SK-N-MC (cell line): ENCODE measurements at regions not wholly inside any gene's neighbourhood (a gene's known extent, or its start where the extent isn't known, plus 50 kb on each side); places are given as distances from the start of the nearest gene placed in this dataset.

Source experiments
- DNase-seq: peaks from one replicate; pipeline ENCODE4 v3.0.0-alpha.2; 2011; ENCODE audit warnings: low read depth, low spot score
- H3K27ac ChIP-seq: fragments of 200-600 bp; sonication (generic); 2 replicates; pipeline ENCODE4 v1.5.1; 2016; ENCODE audit warnings: mixed run types
- H3K36me3 ChIP-seq: fragments of 200-600 bp; sonication (generic); 2 replicates; pipeline ENCODE4 v1.6.1; 2017; ENCODE audit warnings: antibody characterized with exemption, low read length, mixed read lengths; ENCODE audit not compliant: insufficient read depth
- H3K4me3 ChIP-seq: fragments of 200-600 bp; sonication (generic); 2 replicates; pipeline ENCODE4 v1.5.1; 2016
- H3K9ac ChIP-seq: fragments of 200-600 bp; sonication (generic); 2 replicates; pipeline ENCODE4 v1.8.0; 2017; ENCODE audit warnings: mixed run types, mixed read lengths; ENCODE audit not compliant: insufficient read length
- H3K9me3 ChIP-seq: fragments of 200-600 bp; sonication (generic); 2 replicates; pipeline ENCODE4 v1.6.1; 2017; ENCODE audit warnings: low read depth, mild to moderate bottlenecking, antibody characterized with exemption, low read length, moderate library complexity, mixed read lengths
- EZH2 ChIP-seq: fragments of 200-600 bp; sonication (generic); IDR thresholded peaks from one replicate; pipeline ENCODE4 v1.6.1; 2017; ENCODE audit warnings: antibody characterized with exemption
- FOXP2 ChIP-seq: optimal IDR thresholded peaks from 2 replicates; pipeline ENCODE3; 2011; ENCODE audit warnings: mild to moderate bottlenecking, moderate library complexity; ENCODE audit not compliant: insufficient read depth; ENCODE audit errors: extremely low read length, control extremely low read depth
- POLR2AphosphoS5 ChIP-seq: IDR thresholded peaks from 2 replicates; pipeline ENCODE4 v1.6.1; 2012; ENCODE audit warnings: mild to moderate bottlenecking, low read depth, low read length, borderline replicate concordance

GRCh38 chr2:2940702-2941101, 436.9 kb downstream of the EIPR1 start:
- Histone ChIP-seq H3K27ac (no peak overlapping the region), H3K9ac (no peak overlapping the region), H3K4me3 (no peak overlapping the region), H3K9me3 (no peaks in the 10 kb centered on the region), H3K36me3 (no peaks in the 10 kb centered on the region)
- TF ChIP-seq EZH2 (no peak), POLR2AphosphoS5 (no peak), FOXP2 (no peak)
- no peak for DNase-seq

- TF ChIP-seq POLR2AphosphoS5 (no peak), EZH2 (no peak), FOXP2 (no peak)
- DNase-seq = no peak
Observed at GRCh38 chr2:2940061-2940460, 437.6 kb downstream of the EIPR1 start.

GRCh38 chr2:2939078-2939795, 438.4 kb downstream of the EIPR1 start:
- H3K9ac ChIP-seq = no peak overlapping the region
- H3K27ac ChIP-seq = no peak overlapping the region
- DNase-seq = no peak
- TF ChIP-seq FOXP2 (no peak), EZH2 (no peak), POLR2AphosphoS5 (no peak)
- H3K4me3 ChIP-seq = no peak overlapping the region
- no peaks in the 10 kb centered on the region for H3K36me3 ChIP-seq
- no peaks in the 10 kb centered on the region for H3K9me3 ChIP-seq

More at GRCh38 chr2:2940061-2940460, 437.6 kb downstream of the EIPR1 start:
- H3K4me3 ChIP-seq = no peak overlapping the region
- no peaks in the 10 kb centered on the region for H3K9me3 ChIP-seq
- H3K36me3 ChIP-seq = no peaks in the 10 kb centered on the region
- no peak overlapping the region for H3K27ac ChIP-seq
- no peak overlapping the region for H3K9ac ChIP-seq

- no peak for DNase-seq
- no peaks in the 10 kb centered on the region for H3K9me3 ChIP-seq
- no peak overlapping the region for H3K9ac ChIP-seq
- H3K4me3 ChIP-seq = no peak overlapping the region
- H3K36me3 ChIP-seq = no peaks in the 10 kb centered on the region
- no peak for TF ChIP-seq EZH2
- TF ChIP-seq POLR2AphosphoS5 = no peak
- no peak for TF ChIP-seq FOXP2
- no peak overlapping the region for H3K27ac ChIP-seq
Observed at GRCh38 chr2:2938481-2938880, 439.1 kb downstream of the EIPR1 start.

GRCh38 chr2:2935445-2936149, 442.0 kb downstream of the EIPR1 start:
- Histone ChIP-seq H3K4me3 (no peak overlapping the region), H3K9me3 (no peaks in the 10 kb centered on the region), H3K9ac (no peak overlapping the region), H3K36me3 (no peaks in the 10 kb centered on the region), H3K27ac (no peak overlapping the region)
- no peak for DNase-seq
- no peak for TF ChIP-seq FOXP2
- TF ChIP-seq POLR2AphosphoS5 = no peak
- TF ChIP-seq EZH2 = no peak

GRCh38 chr2:2933426-2933825, 444.2 kb downstream of the EIPR1 start:
- TF ChIP-seq EZH2 (no peak), FOXP2 (no peak), POLR2AphosphoS5 (no peak)
- Histone ChIP-seq H3K9me3 (no peaks in the 10 kb centered on the region), H3K9ac (no peak overlapping the region), H3K27ac (no peak overlapping the region), H3K36me3 (no peaks in the 10 kb centered on the region), H3K4me3 (no peak overlapping the region)
- DNase-seq = no peak

- no peak for DNase-seq
- no peaks in the 10 kb centered on the region for H3K36me3 ChIP-seq
- no peak overlapping the region for H3K9ac ChIP-seq
- TF ChIP-seq FOXP2 = no peak
- no peak for TF ChIP-seq POLR2AphosphoS5
- no peak for TF ChIP-seq EZH2
- no peaks in the 10 kb centered on the region for H3K9me3 ChIP-seq
- H3K27ac ChIP-seq = no peak overlapping the region
- no peak overlapping the region for H3K4me3 ChIP-seq
Observed at GRCh38 chr2:2932692-2933305, 444.8 kb downstream of the EIPR1 start.

- Histone ChIP-seq H3K9ac (no peak overlapping the region), H3K9me3 (no peaks in the 10 kb centered on the region), H3K36me3 (no peaks in the 10 kb centered on the region), H3K4me3 (no peak overlapping the region), H3K27ac (no peak overlapping the region)
- no peak for DNase-seq
- no peak for TF ChIP-seq EZH2
- TF ChIP-seq FOXP2 = no peak
- no peak for TF ChIP-seq POLR2AphosphoS5
Observed at GRCh38 chr2:2932189-2932588, 445.4 kb downstream of the EIPR1 start.
